Tibial nerve (tissue), 4 donors: ENCODE measurements at regions not wholly inside any gene's neighbourhood (a gene's known extent, or its start where the extent isn't known, plus 50 kb on each side); places are given as distances from the start of the nearest gene placed in this dataset.

Experiments
- DNase-seq, 2 donors: peaks; one replicate each; pipeline ENCODE4 v3.0.0-alpha.2; 2019; ENCODE audit warnings: low spot score in 2 of 2
- H3K27ac ChIP-seq, 4 donors: fragments of 200-600 bp; sonication (generic) in 3 of 4; one replicate each; pipeline ENCODE4 v1.5.1; 2017 to 2019; ENCODE audit warnings: mild to moderate bottlenecking in 1 of 4
- H3K27me3 ChIP-seq, 2 donors: fragments of 200-600 bp; sonication (generic) in 1 of 2; one replicate each; pipeline versions ENCODE4 v1.5.1 to v1.6.0; 2017 to 2019
- H3K36me3 ChIP-seq, 3 donors: fragments of 200-600 bp; sonication (generic); one replicate each; pipeline ENCODE4 v1.5.1; 2018 to 2019
- H3K4me1 ChIP-seq, 4 donors: fragments of 200-600 bp; sonication (generic) in 3 of 4; one replicate each; pipeline ENCODE4 v1.5.1; 2017 to 2019
- H3K4me3 ChIP-seq, 4 donors: fragments of 200-600 bp; sonication (generic) in 3 of 4; one replicate each; pipeline ENCODE4 v1.5.1; 2017 to 2019; ENCODE audit warnings: mild to moderate bottlenecking in 1 of 4, moderate library complexity in 1 of 4
- H3K9me3 ChIP-seq, 4 donors: fragments of 200-600 bp; sonication (generic) in 3 of 4; one replicate each; pipeline ENCODE4 v1.5.1; 2017 to 2019
- CTCF ChIP-seq, 5 experiments: fragments of 200-600 bp in 3 of 5; fragments of 450-650 bp in 2 of 5; sonication (generic) in 3 of 5; IDR thresholded peaks; one replicate each; pipeline ENCODE4 v1.5.1; 2016 to 2019; ENCODE audit warnings: antibody characterized with exemption in 5 of 5, mild to moderate bottlenecking in 3 of 5, moderate library complexity in 2 of 5
- EP300 ChIP-seq, 2 donors: sonication (generic); formaldehyde crosslinking; IDR thresholded peaks; one replicate each; pipeline ENCODE4 v1.6.1; 2017; ENCODE audit warnings: antibody characterized with exemption in 2 of 2, mild to moderate bottlenecking in 1 of 2
- POLR2A ChIP-seq, 2 donors: fragments of 450-650 bp; IDR thresholded peaks; one replicate each; pipeline ENCODE4 v1.6.1; 2017; ENCODE audit warnings: antibody characterized with exemption in 2 of 2, mild to moderate bottlenecking in 2 of 2, moderate library complexity in 2 of 2
- WGBS, 2 donors: methylation state at CpG; one replicate each; pipeline ENCODE4 v1.1.5; 2018; 5-methylcytosine and 5-hydroxymethylcytosine counted together

- Histone ChIP-seq H3K4me3 (no peak overlapping the region), H3K27ac (no peak overlapping the region), H3K9me3 (no peaks in the 10 kb centered on the region), H3K27me3 (no peaks in the 10 kb centered on the region), H3K36me3 (no peaks in the 10 kb centered on the region), H3K4me1 (no peaks in the 10 kb centered on the region)
- no peak for DNase-seq
- 77 to 79% methylated on average over 7 of the region's 7 CpGs for WGBS, 2 donors
- TF ChIP-seq CTCF (IDR thresholded peaks at IDR 0.05), result no peak
- no peak for TF ChIP-seq POLR2A (IDR thresholded peaks at IDR 0.05)
- TF ChIP-seq EP300 (IDR thresholded peaks at IDR 0.05), result no peak
These were observed 155.3 kb upstream of the NABP1 start for GRCh38 chr2:191522478-191523120.

- TF ChIP-seq POLR2A (IDR thresholded peaks at IDR 0.05) (no peak), EP300 (IDR thresholded peaks at IDR 0.05) (no peak), CTCF (IDR thresholded peaks at IDR 0.05) (no peak)
- DNase-seq, result no peak
- H3K27me3 ChIP-seq, result no peaks in the 10 kb centered on the region
These were observed 151.8 kb upstream of the NABP1 start for GRCh38 chr2:191526091-191526490.

GRCh38 chr2:191526536-191526935, 151.4 kb upstream of the NABP1 start:
- DNase-seq, result no peak
- no peaks in the 10 kb centered on the region for H3K9me3 ChIP-seq
- H3K27me3 ChIP-seq, result no peaks in the 10 kb centered on the region
- 74 to 75% methylated on average over 2 of the region's 2 CpGs for WGBS, 2 donors
- no peak overlapping the region for H3K27ac ChIP-seq
- no peak for TF ChIP-seq POLR2A (IDR thresholded peaks at IDR 0.05)
- no peak for TF ChIP-seq EP300 (IDR thresholded peaks at IDR 0.05)
- no peak for TF ChIP-seq CTCF (IDR thresholded peaks at IDR 0.05)
- H3K4me3 ChIP-seq, result no peak overlapping the region
- no peaks in the 10 kb centered on the region for H3K4me1 ChIP-seq
- no peaks in the 10 kb centered on the region for H3K36me3 ChIP-seq

More at GRCh38 chr2:191526091-191526490, 151.8 kb upstream of the NABP1 start:
- Histone ChIP-seq H3K4me1 (no peaks in the 10 kb centered on the region), H3K36me3 (no peaks in the 10 kb centered on the region), H3K27ac (no peak overlapping the region), H3K4me3 (no peak overlapping the region), H3K9me3 (no peaks in the 10 kb centered on the region)
- 93 to 100% methylated on average over 1 of the region's 1 CpG for WGBS, 2 donors

DNA sequence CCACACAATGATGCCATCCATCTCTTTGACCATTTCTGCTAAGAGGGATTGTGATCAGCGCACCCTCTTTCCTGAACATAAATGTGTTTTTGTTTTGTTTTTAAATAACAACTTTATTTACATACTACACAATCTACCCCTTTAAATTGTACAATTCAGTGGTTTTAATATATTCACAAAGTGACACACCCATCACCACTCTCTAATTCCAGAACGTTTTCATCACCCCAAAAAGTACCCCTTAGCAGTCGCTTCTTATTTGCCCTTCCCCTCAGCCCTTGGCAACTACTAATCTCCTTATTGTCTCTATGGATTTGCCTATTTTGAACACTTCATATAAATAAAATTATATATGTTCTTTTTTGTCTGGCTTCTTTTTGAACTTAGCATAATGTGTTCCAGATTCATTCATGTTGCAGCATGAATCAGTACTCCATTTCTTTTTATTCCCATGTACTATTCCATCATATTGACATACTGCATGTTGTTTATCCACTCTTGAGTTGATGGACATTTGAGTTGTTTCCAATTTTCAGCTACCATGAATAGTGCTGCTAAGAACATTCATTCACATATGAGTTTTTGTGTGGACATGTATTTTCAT, 150.9 kb upstream of the NABP1 start:
- DNase-seq, result no peak
- Histone ChIP-seq H3K27me3 (no peaks in the 10 kb centered on the region), H3K36me3 (no peaks in the 10 kb centered on the region), H3K4me1 (no peaks in the 10 kb centered on the region), H3K27ac (no peak overlapping the region), H3K9me3 (no peaks in the 10 kb centered on the region), H3K4me3 (no peak overlapping the region)
- WGBS, 2 donors, result 68 to 69% methylated on average over 3 of the region's 3 CpGs
- TF ChIP-seq POLR2A (IDR thresholded peaks at IDR 0.05) (no peak), CTCF (IDR thresholded peaks at IDR 0.05) (no peak), EP300 (IDR thresholded peaks at IDR 0.05) (no peak)

- TF ChIP-seq POLR2A (IDR thresholded peaks at IDR 0.05) (no peak), CTCF (IDR thresholded peaks at IDR 0.05) (no peak), EP300 (IDR thresholded peaks at IDR 0.05) (no peak)
- no peaks in the 10 kb centered on the region for H3K9me3 ChIP-seq
- WGBS, 2 donors, result 99 to 100% methylated on average over 1 of the region's 1 CpG
- H3K4me3 ChIP-seq, result no peak overlapping the region
- H3K36me3 ChIP-seq, result no peaks in the 10 kb centered on the region
- H3K27ac ChIP-seq, result no peak overlapping the region
- no peak for DNase-seq
- H3K4me1 ChIP-seq, result no peaks in the 10 kb centered on the region
- H3K27me3 ChIP-seq, result no peaks in the 10 kb centered on the region
These were observed 147.3 kb upstream of the NABP1 start for GRCh38 chr2:191530618-191531017.
